SU-DHL-6 (cell line): ENCODE measurements at regions not wholly inside any gene's neighbourhood (a gene's known extent, or its start where the extent isn't known, plus 50 kb on each side); places are given as distances from the start of the nearest gene placed in this dataset.

Experiments
- H2AFZ ChIP-seq: fragments of 200-600 bp; sonication (generic); 2 replicates; pipeline ENCODE4 v1.6.1; 2014; ENCODE audit warnings: low read depth, mild to moderate bottlenecking, moderate library complexity, mixed read lengths, antibody characterized with exemption, low read length; ENCODE audit not compliant: severe bottlenecking
- H3F3A ChIP-seq: fragments of 200-600 bp; shearing (Covaris generic); 2 replicates; pipeline ENCODE4 v1.6.0; 2016; ENCODE audit warnings: antibody characterized with exemption, mild to moderate bottlenecking; ENCODE audit not compliant: insufficient read depth
- H3K27ac ChIP-seq: fragments of 200-600 bp; sonication (generic); 2 replicates; pipeline ENCODE4 v1.5.1; 2016; ENCODE audit warnings: low read depth, mild to moderate bottlenecking, low read length, moderate library complexity, mixed read lengths
- H3K27me3 ChIP-seq: fragments of 200-600 bp; sonication (generic), shearing (Covaris generic); 2 replicates; pipeline ENCODE4 v1.6.0; 2014; ENCODE audit warnings: mild to moderate bottlenecking, low read length
- H3K36me3 ChIP-seq: fragments of 200-600 bp; sonication (generic); 2 replicates; pipeline ENCODE4 v1.6.1; 2014; ENCODE audit warnings: mild to moderate bottlenecking, low read length, mixed read lengths
- H3K4me2 ChIP-seq: fragments of 300-600, 200-600 bp; shearing (Covaris generic), sonication (generic); 2 replicates; pipeline ENCODE4 v1.6.0; 2014; ENCODE audit warnings: low read length, low read depth, mild to moderate bottlenecking; ENCODE audit not compliant: poor library complexity, severe bottlenecking
- H3K4me3 ChIP-seq: fragments of 200-600 bp; sonication (generic); 2 replicates; pipeline ENCODE4 v1.5.1; 2014; ENCODE audit warnings: antibody characterized with exemption, low read length, mild to moderate bottlenecking, mixed read lengths; ENCODE audit not compliant: insufficient read depth, poor library complexity, severe bottlenecking
- H3K79me2 ChIP-seq: fragments of 200-600 bp; sonication (generic); 2 replicates; pipeline ENCODE4 v1.6.1; 2014; ENCODE audit warnings: mild to moderate bottlenecking, low read length, moderate library complexity; ENCODE audit not compliant: insufficient read depth
- H3K9ac ChIP-seq: fragments of 200-600 bp; sonication (generic); 2 replicates; pipeline ENCODE4 v1.7.0; 2014; ENCODE audit warnings: mild to moderate bottlenecking, low read length
- H3K9me2 ChIP-seq: fragments of 200-600 bp; sonication (generic); replicated peaks from 2 replicates; pipeline ENCODE4 v1.6.1; 2014; ENCODE audit warnings: low read length; ENCODE audit not compliant: insufficient read depth
- H3K9me3 ChIP-seq: fragments of 200-600 bp; sonication (generic); 2 replicates; pipeline ENCODE4 v1.6.1; 2014; ENCODE audit warnings: low read length, mixed read lengths; ENCODE audit not compliant: insufficient read depth
- H4K20me1 ChIP-seq: fragments of 200-600 bp; sonication (generic); 2 replicates; pipeline ENCODE4 v1.6.1; 2014; ENCODE audit warnings: low read depth, mild to moderate bottlenecking, antibody characterized with exemption, low read length, moderate library complexity, mixed read lengths
- EZH2phosphoT487 ChIP-seq: fragments of 200-600 bp; sonication (generic), shearing (Covaris generic); conservative IDR thresholded peaks from 2 replicates; pipeline ENCODE4 v1.6.1; 2018; ENCODE audit warnings: mild to moderate bottlenecking, antibody characterized with exemption, low read length, moderate library complexity, mixed read lengths
- TF ChIP-seq, protein P1 (sequence below): fragments of 200-600 bp; sonication (generic); IDR thresholded peaks from one replicate; pipeline ENCODE4 v1.5.1; 2017; ENCODE audit warnings: antibody characterized with exemption, mild to moderate bottlenecking, low read length, moderate library complexity; ENCODE audit not compliant: insufficient read depth, poor library complexity, severe bottlenecking

DNA sequence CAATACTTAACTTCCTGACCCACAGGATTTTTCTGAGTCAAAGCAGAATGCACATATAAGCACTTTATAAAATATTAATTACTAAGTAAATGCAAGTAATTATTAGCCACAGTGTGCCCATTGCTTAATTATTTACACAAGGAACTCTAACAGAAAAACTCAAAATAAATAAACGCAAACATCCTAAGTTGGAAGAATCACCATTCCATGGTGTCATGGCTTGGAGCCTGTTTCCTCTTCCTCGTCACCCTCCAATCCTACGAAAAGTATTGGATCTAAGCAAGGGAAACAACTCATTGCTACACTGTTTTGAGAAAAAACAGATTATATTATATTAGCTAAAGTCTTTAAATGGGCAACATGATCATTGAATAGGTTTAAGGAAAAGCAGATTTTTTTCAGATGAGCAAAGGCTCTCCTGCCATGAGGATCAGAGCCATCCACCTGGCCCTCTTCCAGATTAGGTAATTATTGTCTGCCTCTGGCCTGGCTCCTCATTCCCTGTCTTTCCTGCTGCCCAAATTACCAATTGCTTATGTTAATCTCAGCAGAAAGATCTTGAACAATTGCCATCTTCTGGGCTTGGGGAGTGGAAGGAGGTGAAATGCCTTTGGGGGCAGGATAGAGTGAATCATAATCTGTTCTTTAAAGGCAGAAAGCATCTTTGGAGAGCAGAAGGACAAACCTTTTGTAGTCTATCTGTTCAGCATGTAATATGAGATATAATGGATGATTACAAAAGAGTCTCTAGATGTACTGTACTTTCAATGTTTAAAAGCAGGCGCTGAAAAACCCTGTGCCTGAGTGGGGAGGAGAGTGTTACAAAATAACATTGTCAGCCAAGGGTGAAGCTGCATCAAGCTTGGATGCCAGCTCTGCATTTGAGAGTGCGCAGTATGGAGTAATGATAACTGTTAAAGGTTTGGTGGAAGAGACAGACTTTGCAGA is 121.2 kb downstream of the DUSP10 start:
- no peak for TF ChIP-seq EZH2phosphoT487
- TF ChIP-seq, protein P1, sequence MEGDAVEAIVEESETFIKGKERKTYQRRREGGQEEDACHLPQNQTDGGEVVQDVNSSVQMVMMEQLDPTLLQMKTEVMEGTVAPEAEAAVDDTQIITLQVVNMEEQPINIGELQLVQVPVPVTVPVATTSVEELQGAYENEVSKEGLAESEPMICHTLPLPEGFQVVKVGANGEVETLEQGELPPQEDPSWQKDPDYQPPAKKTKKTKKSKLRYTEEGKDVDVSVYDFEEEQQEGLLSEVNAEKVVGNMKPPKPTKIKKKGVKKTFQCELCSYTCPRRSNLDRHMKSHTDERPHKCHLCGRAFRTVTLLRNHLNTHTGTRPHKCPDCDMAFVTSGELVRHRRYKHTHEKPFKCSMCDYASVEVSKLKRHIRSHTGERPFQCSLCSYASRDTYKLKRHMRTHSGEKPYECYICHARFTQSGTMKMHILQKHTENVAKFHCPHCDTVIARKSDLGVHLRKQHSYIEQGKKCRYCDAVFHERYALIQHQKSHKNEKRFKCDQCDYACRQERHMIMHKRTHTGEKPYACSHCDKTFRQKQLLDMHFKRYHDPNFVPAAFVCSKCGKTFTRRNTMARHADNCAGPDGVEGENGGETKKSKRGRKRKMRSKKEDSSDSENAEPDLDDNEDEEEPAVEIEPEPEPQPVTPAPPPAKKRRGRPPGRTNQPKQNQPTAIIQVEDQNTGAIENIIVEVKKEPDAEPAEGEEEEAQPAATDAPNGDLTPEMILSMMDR: no peak
- H3K4me2 ChIP-seq: no peak overlapping the region
- no peaks in the 10 kb centered on the region for H3F3A ChIP-seq
- H3K27me3 ChIP-seq: no peaks in the 10 kb centered on the region
- no peaks in the 10 kb centered on the region for H4K20me1 ChIP-seq
- no peaks in the 10 kb centered on the region for H3K79me2 ChIP-seq
- no peak overlapping the region for H2AFZ ChIP-seq
- no peak overlapping the region for H3K27ac ChIP-seq
- no peaks in the 10 kb centered on the region for H3K36me3 ChIP-seq
- H3K4me3 ChIP-seq: no peak overlapping the region
- no peak overlapping the region for H3K9ac ChIP-seq
- peaks cover 4% of the 10 kb centered on the region; the same call in 1 of the 2 replicates for H3K9me3 ChIP-seq
- H3K9me2 ChIP-seq: no peaks in the 10 kb centered on the region

DNA sequence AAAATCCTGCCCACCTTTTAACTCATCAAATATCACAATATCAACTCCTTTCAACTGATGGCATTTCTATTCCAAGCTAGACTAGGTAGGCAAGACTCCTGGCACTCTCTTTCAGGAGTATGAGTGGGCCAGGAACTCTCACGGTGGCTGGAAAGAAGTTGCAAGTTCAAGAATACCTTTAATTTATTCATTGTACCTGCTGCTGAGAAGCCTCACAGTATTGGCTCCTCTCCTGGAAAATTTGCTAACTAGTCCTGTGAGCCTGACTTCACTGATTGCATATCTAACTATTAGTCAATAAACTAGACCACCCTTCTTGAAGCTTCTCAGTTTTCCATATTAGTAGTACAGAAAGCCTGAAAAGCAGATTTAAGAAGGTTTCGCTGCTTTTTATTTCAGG is 120.2 kb downstream of the DUSP10 start:
- Histone ChIP-seq H4K20me1 (no peaks in the 10 kb centered on the region), H3K36me3 (no peaks in the 10 kb centered on the region), H3K79me2 (no peaks in the 10 kb centered on the region), H3K9me3 (peaks cover 4% of the 10 kb centered on the region; the same call in 1 of the 2 replicates), H3K27ac (no peak overlapping the region), H3K4me3 (no peak overlapping the region), H3K9me2 (no peaks in the 10 kb centered on the region), H3F3A (no peaks in the 10 kb centered on the region), H3K9ac (no peak overlapping the region), H3K4me2 (no peak overlapping the region), H3K27me3 (no peaks in the 10 kb centered on the region), H2AFZ (no peak overlapping the region)
- TF ChIP-seq, protein P1: no peak
- no peak for TF ChIP-seq EZH2phosphoT487

DNA sequence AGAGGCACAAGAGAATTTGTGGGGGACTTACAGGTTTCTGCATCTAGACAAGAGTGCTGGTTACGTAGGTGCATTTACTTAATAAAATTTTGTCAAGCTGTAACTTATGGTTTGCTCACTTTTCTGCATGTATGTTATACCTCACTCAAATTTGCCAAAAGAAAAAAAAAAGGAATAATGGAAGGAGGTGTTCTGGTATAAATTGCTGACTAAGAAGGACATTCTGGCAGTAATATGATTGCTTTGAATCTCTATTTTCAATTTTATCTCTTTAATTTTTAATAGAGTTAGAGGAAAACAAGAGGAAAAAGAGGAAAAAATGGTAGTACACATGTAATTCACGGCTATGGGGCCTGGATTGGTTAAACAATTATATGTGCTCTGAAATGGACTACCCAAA is 119.5 kb downstream of the DUSP10 start:
- Histone ChIP-seq H3K4me3 (no peak overlapping the region), H4K20me1 (no peaks in the 10 kb centered on the region), H3K4me2 (no peak overlapping the region), H3K79me2 (no peaks in the 10 kb centered on the region), H2AFZ (no peak overlapping the region), H3F3A (no peaks in the 10 kb centered on the region), H3K9ac (no peak overlapping the region), H3K36me3 (no peaks in the 10 kb centered on the region), H3K27ac (no peak overlapping the region), H3K27me3 (no peaks in the 10 kb centered on the region), H3K9me3 (peaks cover 4% of the 10 kb centered on the region; the same call in 1 of the 2 replicates), H3K9me2 (no peaks in the 10 kb centered on the region)
- no peak for TF ChIP-seq EZH2phosphoT487
- TF ChIP-seq, protein P1: no peak
